H1 (cell line): ENCODE measurements at regions not wholly inside any gene's neighbourhood (a gene's known extent, or its start where the extent isn't known, plus 50 kb on each side); places are given as distances from the start of the nearest gene placed in this dataset.

Experiments
- TF ChIP-seq, protein P1 (sequence below): fragments of 300-600 bp; sonication (generic); IDR thresholded peaks from 2 replicates; pipeline ENCODE4 v1.7.1; 2012; ENCODE audit warnings: low read length, moderate library complexity, mild to moderate bottlenecking, inconsistent platforms; ENCODE audit not compliant: insufficient replicate concordance

DNA sequence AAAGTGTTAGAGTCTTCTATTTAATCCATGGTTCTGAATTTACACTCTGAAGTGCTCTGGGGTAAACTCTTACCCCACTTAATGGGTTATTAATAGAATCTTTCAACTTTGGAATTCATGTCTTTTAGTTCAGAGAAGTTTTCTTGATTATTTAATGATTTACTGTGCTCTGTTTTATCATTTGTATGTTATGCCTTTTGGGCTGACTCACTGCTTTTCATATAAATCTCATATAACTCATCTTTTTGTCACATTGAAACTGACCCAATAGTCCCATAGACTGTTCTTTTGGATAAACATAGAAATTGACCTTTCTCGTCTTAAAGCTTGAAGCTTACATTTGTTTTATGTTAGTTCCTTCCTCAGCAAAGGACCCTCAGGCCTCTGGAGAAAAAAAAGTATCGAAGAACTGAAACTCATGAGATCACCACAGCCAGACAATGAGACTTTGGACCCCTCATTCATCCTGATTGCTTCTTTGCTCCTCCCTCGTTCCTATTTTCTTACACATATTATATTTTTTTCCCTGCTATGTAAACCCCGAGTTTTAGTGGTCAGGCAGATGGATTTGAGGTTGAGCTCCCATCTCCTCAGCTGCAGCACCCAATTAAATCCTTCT lies 229.1 kb upstream of the CBLB start (continued):
- TF ChIP-seq, protein P1, sequence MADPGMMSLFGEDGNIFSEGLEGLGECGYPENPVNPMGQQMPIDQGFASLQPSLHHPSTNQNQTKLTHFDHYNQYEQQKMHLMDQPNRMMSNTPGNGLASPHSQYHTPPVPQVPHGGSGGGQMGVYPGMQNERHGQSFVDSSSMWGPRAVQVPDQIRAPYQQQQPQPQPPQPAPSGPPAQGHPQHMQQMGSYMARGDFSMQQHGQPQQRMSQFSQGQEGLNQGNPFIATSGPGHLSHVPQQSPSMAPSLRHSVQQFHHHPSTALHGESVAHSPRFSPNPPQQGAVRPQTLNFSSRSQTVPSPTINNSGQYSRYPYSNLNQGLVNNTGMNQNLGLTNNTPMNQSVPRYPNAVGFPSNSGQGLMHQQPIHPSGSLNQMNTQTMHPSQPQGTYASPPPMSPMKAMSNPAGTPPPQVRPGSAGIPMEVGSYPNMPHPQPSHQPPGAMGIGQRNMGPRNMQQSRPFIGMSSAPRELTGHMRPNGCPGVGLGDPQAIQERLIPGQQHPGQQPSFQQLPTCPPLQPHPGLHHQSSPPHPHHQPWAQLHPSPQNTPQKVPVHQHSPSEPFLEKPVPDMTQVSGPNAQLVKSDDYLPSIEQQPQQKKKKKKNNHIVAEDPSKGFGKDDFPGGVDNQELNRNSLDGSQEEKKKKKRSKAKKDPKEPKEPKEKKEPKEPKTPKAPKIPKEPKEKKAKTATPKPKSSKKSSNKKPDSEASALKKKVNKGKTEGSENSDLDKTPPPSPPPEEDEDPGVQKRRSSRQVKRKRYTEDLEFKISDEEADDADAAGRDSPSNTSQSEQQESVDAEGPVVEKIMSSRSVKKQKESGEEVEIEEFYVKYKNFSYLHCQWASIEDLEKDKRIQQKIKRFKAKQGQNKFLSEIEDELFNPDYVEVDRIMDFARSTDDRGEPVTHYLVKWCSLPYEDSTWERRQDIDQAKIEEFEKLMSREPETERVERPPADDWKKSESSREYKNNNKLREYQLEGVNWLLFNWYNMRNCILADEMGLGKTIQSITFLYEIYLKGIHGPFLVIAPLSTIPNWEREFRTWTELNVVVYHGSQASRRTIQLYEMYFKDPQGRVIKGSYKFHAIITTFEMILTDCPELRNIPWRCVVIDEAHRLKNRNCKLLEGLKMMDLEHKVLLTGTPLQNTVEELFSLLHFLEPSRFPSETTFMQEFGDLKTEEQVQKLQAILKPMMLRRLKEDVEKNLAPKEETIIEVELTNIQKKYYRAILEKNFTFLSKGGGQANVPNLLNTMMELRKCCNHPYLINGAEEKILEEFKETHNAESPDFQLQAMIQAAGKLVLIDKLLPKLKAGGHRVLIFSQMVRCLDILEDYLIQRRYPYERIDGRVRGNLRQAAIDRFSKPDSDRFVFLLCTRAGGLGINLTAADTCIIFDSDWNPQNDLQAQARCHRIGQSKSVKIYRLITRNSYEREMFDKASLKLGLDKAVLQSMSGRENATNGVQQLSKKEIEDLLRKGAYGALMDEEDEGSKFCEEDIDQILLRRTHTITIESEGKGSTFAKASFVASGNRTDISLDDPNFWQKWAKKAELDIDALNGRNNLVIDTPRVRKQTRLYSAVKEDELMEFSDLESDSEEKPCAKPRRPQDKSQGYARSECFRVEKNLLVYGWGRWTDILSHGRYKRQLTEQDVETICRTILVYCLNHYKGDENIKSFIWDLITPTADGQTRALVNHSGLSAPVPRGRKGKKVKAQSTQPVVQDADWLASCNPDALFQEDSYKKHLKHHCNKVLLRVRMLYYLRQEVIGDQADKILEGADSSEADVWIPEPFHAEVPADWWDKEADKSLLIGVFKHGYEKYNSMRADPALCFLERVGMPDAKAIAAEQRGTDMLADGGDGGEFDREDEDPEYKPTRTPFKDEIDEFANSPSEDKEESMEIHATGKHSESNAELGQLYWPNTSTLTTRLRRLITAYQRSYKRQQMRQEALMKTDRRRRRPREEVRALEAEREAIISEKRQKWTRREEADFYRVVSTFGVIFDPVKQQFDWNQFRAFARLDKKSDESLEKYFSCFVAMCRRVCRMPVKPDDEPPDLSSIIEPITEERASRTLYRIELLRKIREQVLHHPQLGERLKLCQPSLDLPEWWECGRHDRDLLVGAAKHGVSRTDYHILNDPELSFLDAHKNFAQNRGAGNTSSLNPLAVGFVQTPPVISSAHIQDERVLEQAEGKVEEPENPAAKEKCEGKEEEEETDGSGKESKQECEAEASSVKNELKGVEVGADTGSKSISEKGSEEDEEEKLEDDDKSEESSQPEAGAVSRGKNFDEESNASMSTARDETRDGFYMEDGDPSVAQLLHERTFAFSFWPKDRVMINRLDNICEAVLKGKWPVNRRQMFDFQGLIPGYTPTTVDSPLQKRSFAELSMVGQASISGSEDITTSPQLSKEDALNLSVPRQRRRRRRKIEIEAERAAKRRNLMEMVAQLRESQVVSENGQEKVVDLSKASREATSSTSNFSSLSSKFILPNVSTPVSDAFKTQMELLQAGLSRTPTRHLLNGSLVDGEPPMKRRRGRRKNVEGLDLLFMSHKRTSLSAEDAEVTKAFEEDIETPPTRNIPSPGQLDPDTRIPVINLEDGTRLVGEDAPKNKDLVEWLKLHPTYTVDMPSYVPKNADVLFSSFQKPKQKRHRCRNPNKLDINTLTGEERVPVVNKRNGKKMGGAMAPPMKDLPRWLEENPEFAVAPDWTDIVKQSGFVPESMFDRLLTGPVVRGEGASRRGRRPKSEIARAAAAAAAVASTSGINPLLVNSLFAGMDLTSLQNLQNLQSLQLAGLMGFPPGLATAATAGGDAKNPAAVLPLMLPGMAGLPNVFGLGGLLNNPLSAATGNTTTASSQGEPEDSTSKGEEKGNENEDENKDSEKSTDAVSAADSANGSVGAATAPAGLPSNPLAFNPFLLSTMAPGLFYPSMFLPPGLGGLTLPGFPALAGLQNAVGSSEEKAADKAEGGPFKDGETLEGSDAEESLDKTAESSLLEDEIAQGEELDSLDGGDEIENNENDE = no peak
